Neuronal stem cell (in vitro differentiated cells): ENCODE measurements at regions not wholly inside any gene's neighbourhood (a gene's known extent, or its start where the extent isn't known, plus 50 kb on each side); places are given as distances from the start of the nearest gene placed in this dataset.

Source experiments
- DNase-seq: peaks from one replicate; pipeline ENCODE4 v3.0.0-alpha.2; 2013; ENCODE audit warnings: low spot score
- H2AFZ ChIP-seq: one replicate; pipeline ENCODE4 v1.6.1; 2013; ENCODE audit warnings: mild to moderate bottlenecking, low read length, inconsistent platforms
- H2AK5ac ChIP-seq: 2 replicates; pipeline ENCODE4 v1.6.1; 2013; ENCODE audit warnings: low read depth, mild to moderate bottlenecking, inconsistent platforms, low read length, moderate library complexity, mixed read lengths
- H2BK120ac ChIP-seq: 2 replicates; pipeline ENCODE4 v1.6.1; 2013; ENCODE audit warnings: low read depth, mild to moderate bottlenecking, inconsistent platforms, low read length, moderate library complexity, mixed read lengths
- H2BK12ac ChIP-seq: one replicate; pipeline ENCODE4 v1.6.1; 2013; ENCODE audit warnings: low read length, inconsistent platforms
- H2BK15ac ChIP-seq: 2 replicates; pipeline ENCODE4 v1.6.1; 2013; ENCODE audit warnings: mild to moderate bottlenecking, low read length, inconsistent platforms, mixed read lengths
- H2BK5ac ChIP-seq: one replicate; pipeline ENCODE4 v1.6.1; 2013; ENCODE audit warnings: inconsistent platforms, mild to moderate bottlenecking, low read length, moderate library complexity
- H3K14ac ChIP-seq: one replicate; pipeline ENCODE4 v1.6.1; 2013; ENCODE audit warnings: low read length, inconsistent platforms
- H3K18ac ChIP-seq: 2 replicates; pipeline ENCODE4 v1.6.1; 2013; ENCODE audit warnings: low read length, inconsistent platforms
- H3K23ac ChIP-seq: 2 replicates; pipeline ENCODE4 v1.6.1; 2013; ENCODE audit warnings: low read depth, mild to moderate bottlenecking, mixed read lengths, low read length, inconsistent platforms; ENCODE audit not compliant: poor library complexity
- H3K27ac ChIP-seq: replicated peaks from 3 replicates; pipeline ENCODE4 v1.5.1; 2013; ENCODE audit warnings: low read length, inconsistent platforms
- H3K27me3 ChIP-seq, 3 experiments: 2 replicates each; pipeline ENCODE4 v1.6.1; 2013; ENCODE audit warnings: low read length in 3 of 3, mild to moderate bottlenecking in 2 of 3, inconsistent platforms in 1 of 3, low read depth in 1 of 3, mixed read lengths in 1 of 3, moderate library complexity in 1 of 3; ENCODE audit not compliant: control insufficient read depth in 3 of 3, insufficient read depth in 3 of 3
- H3K36me3 ChIP-seq, 2 donors: replicated peaks in 1 of 2; 2 replicates each; pipeline ENCODE4 v1.6.1; 2013; ENCODE audit warnings: low read length in 2 of 2; ENCODE audit not compliant: control insufficient read depth in 2 of 2, insufficient read depth in 2 of 2
- H3K4ac ChIP-seq: 2 replicates; pipeline ENCODE4 v1.6.1; 2013; ENCODE audit warnings: inconsistent platforms, mild to moderate bottlenecking, low read length, moderate library complexity
- H3K4me1 ChIP-seq, 2 donors: 1 replicate in 1 of 2; 2 replicates in 1 of 2; pipeline ENCODE4 v1.6.1; 2013; ENCODE audit warnings: low read length in 2 of 2, low read depth in 1 of 2; ENCODE audit not compliant: control insufficient read depth in 2 of 2, insufficient read depth in 1 of 2
- H3K4me2 ChIP-seq: one replicate; pipeline ENCODE4 v1.6.1; 2013; ENCODE audit warnings: mild to moderate bottlenecking, low read length, inconsistent platforms; ENCODE audit not compliant: insufficient read depth, poor library complexity, severe bottlenecking
- H3K4me3 ChIP-seq, 2 donors: 2 replicates each; pipeline ENCODE4 v1.5.1; 2013; ENCODE audit warnings: low read length in 2 of 2, mild to moderate bottlenecking in 2 of 2, inconsistent platforms in 1 of 2, moderate library complexity in 1 of 2
- H3K79me1 ChIP-seq: one replicate; pipeline ENCODE4 v1.6.1; 2013; ENCODE audit warnings: low read depth, mild to moderate bottlenecking, inconsistent platforms, low read length, moderate library complexity
- H3K9ac ChIP-seq: one replicate; pipeline ENCODE4 v1.6.1; 2013; ENCODE audit warnings: mild to moderate bottlenecking, low read depth, low read length, inconsistent platforms; ENCODE audit not compliant: poor library complexity
- H3K9me3 ChIP-seq, 2 donors: replicated peaks in 1 of 2; 2 replicates each; pipeline versions ENCODE3 to v1.6.1; 2013; ENCODE audit warnings: low read length in 2 of 2, mild to moderate bottlenecking in 2 of 2, inconsistent platforms in 1 of 2, low read depth in 1 of 2, mixed read lengths in 1 of 2, moderate library complexity in 1 of 2; ENCODE audit not compliant: control insufficient read depth in 2 of 2, insufficient read depth in 1 of 2
- H4K8ac ChIP-seq: one replicate; pipeline ENCODE4 v1.6.1; 2013; ENCODE audit warnings: low read depth, mild to moderate bottlenecking, inconsistent platforms, low read length, moderate library complexity
- H4K91ac ChIP-seq: one replicate; pipeline ENCODE4 v1.6.1; 2013; ENCODE audit warnings: low read length, low read depth, mild to moderate bottlenecking, inconsistent platforms; ENCODE audit not compliant: poor library complexity
- WGBS, 2 donors: extraction: QIAGEN DNeasy Blood & Tissue Kit; methylation state at CpG; one replicate each; pipeline ENCODE4 v1.1.7; 2013; ENCODE audit warnings: missing lambda C conversion rate in 2 of 2, mixed read lengths in 1 of 2; ENCODE audit not compliant: insufficient read length in 2 of 2, insufficient replicate concordance in 1 of 2; ENCODE audit errors: extremely low coverage in 2 of 2; 5-methylcytosine and 5-hydroxymethylcytosine counted together

DNA sequence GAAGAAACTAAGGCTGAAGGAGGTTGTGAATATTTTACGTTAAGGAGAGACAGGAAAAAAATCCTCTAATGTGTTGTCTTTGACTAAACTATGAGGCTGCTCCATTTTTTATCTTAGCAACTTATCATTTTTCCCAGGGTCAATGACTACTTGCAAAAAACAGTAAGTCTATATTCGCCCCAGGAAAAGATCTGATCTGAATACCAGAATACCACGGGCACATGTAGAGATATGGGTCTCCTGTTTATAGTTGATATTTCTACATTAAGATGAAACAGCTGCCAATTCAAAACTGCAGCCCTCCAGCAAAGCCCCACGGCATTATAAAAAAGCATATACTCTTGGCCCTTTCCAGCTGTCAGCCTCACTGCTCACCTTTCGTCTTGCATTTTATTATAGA, 358.4 kb downstream of the SH2D4B start:
- Histone ChIP-seq H2BK120ac (no peak overlapping the region), H3K27ac (no peak overlapping the region)
- WGBS, 2 donors = no CpG with 5 or more reads among the region's 5 CpGs

DNA sequence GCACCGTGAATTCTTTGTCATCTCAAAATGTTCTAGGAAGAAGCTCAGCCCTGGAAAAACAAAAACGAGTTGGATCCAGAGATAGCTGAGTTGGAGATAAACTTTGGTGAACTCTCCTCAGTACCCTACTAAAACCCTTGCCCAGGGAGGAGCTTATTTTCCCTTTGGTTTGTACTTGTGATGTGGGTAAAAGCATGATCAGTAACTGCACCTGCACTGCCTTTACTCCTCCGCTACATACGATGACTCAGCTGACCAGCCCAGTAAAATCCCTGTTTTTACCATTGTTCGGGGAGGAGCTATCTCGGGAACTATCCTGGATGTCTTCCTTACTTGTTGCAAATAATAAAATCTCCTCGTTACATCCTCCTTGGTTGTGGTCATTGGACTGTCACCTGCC, 359.3 kb downstream of the SH2D4B start:
- Histone ChIP-seq H2BK15ac (no peak overlapping the region), H2BK12ac (no peak overlapping the region), H4K8ac (no peak overlapping the region), H2AK5ac (no peak overlapping the region), H3K23ac (no peak overlapping the region), H3K36me3 (no peaks in the 10 kb centered on the region), H3K14ac (no peak overlapping the region), H3K4ac (no peak overlapping the region), H3K79me1 (no peaks in the 10 kb centered on the region), H2BK120ac (no peak overlapping the region), H3K27me3 (no peaks in the 10 kb centered on the region), H3K4me2 (no peak overlapping the region), H3K9me3 (no peaks in the 10 kb centered on the region), H3K4me3 (no peak overlapping the region), H2AFZ (no peak overlapping the region), H3K27ac (no peak overlapping the region), H4K91ac (no peak overlapping the region), H2BK5ac (no peak overlapping the region), H3K18ac (no peak overlapping the region), H3K4me1 (peaks cover 0 to 10% of the 10 kb centered on the region in 2 donors), H3K9ac (no peak overlapping the region)
- no CpG with 5 or more reads among the region's 7 CpGs for WGBS, 2 donors
- DNase-seq = no peak

More for the DNA sequence above, 358.4 kb downstream of the SH2D4B start:
- H3K79me1 ChIP-seq = no peaks in the 10 kb centered on the region
- H3K4me1 ChIP-seq = peaks cover 0 to 10% of the 10 kb centered on the region in 2 donors
- no peak overlapping the region for H3K4ac ChIP-seq
- no peak overlapping the region for H3K23ac ChIP-seq
- no peak overlapping the region for H3K18ac ChIP-seq
- no peak overlapping the region for H3K4me2 ChIP-seq
- no peaks in the 10 kb centered on the region for H3K27me3 ChIP-seq
- H2BK12ac ChIP-seq = no peak overlapping the region
- H3K9ac ChIP-seq = no peak overlapping the region
- H4K8ac ChIP-seq = no peak overlapping the region
- H3K4me3 ChIP-seq = no peak overlapping the region
- H2BK15ac ChIP-seq = no peak overlapping the region
- no peak overlapping the region for H3K14ac ChIP-seq
- H2AK5ac ChIP-seq = no peak overlapping the region
- H4K91ac ChIP-seq = no peak overlapping the region
- H3K9me3 ChIP-seq = no peaks in the 10 kb centered on the region
- H2BK5ac ChIP-seq = no peak overlapping the region
- DNase-seq = no peak
- no peak overlapping the region for H2AFZ ChIP-seq
- H3K36me3 ChIP-seq = no peaks in the 10 kb centered on the region

- Histone ChIP-seq H2BK15ac (no peak overlapping the region), H3K4ac (no peak overlapping the region), H2BK120ac (no peak overlapping the region), H3K23ac (no peak overlapping the region), H4K91ac (no peak overlapping the region), H4K8ac (no peak overlapping the region), H2AFZ (no peak overlapping the region), H3K79me1 (no peaks in the 10 kb centered on the region), H2AK5ac (no peak overlapping the region), H3K4me3 (no peak overlapping the region), H3K27me3 (no peaks in the 10 kb centered on the region), H3K9me3 (no peaks in the 10 kb centered on the region), H3K36me3 (no peaks in the 10 kb centered on the region), H3K4me2 (no peak overlapping the region), H3K4me1 (peaks cover 0 to 6% of the 10 kb centered on the region in 2 donors), H2BK12ac (no peak overlapping the region), H3K18ac (no peak overlapping the region), H3K14ac (no peak overlapping the region), H3K27ac (no peak overlapping the region), H2BK5ac (no peak overlapping the region), H3K9ac (no peak overlapping the region)
- no CpG with 5 or more reads among the region's 1 CpG for WGBS, 2 donors
- no peak for DNase-seq
Measured at GRCh38 chr10:80900661-80901060, 363.0 kb downstream of the SH2D4B start.

- DNase-seq = peak; percentile 8
Measured at GRCh38 chr10:80908611-80909010, 370.9 kb downstream of the SH2D4B start.

More at GRCh38 chr10:80908611-80909010, 370.9 kb downstream of the SH2D4B start:
- H3K36me3 ChIP-seq = no peaks in the 10 kb centered on the region
- H3K27me3 ChIP-seq = no peaks in the 10 kb centered on the region
- peaks cover 0 to 6% of the 10 kb centered on the region in 2 donors for H3K4me1 ChIP-seq
- H3K4me3 ChIP-seq = no peak overlapping the region
- H3K79me1 ChIP-seq = no peaks in the 10 kb centered on the region
- H4K91ac ChIP-seq = no peak overlapping the region
- H2BK5ac ChIP-seq = no peak overlapping the region
- no peak overlapping the region for H3K18ac ChIP-seq
- H3K27ac ChIP-seq = no peak overlapping the region
- no peak overlapping the region for H2AK5ac ChIP-seq
- H3K9ac ChIP-seq = no peak overlapping the region
- H2BK12ac ChIP-seq = no peak overlapping the region
- H3K14ac ChIP-seq = no peak overlapping the region
- H4K8ac ChIP-seq = no peak overlapping the region
- WGBS, 2 donors = no CpG with 5 or more reads among the region's 6 CpGs
- no peak overlapping the region for H3K4me2 ChIP-seq
- H3K23ac ChIP-seq = no peak overlapping the region
- H3K4ac ChIP-seq = no peak overlapping the region
- H2BK15ac ChIP-seq = no peak overlapping the region
- no peaks in the 10 kb centered on the region for H3K9me3 ChIP-seq
- H2BK120ac ChIP-seq = no peak overlapping the region
- H2AFZ ChIP-seq = no peak overlapping the region
